ENCODE measurements at regions not wholly inside any gene's neighbourhood (a gene's known extent, or its start where the extent isn't known, plus 50 kb on each side); places are given as distances from the start of the nearest gene placed in this dataset.

GRCh38 chr4:4680243-4680642 lies 138.4 kb upstream of the STX18 start:
- H3K9me3 ChIP-seq (ENCODE audit: control insufficient read depth, insufficient read depth, low read depth, low read length), result no peaks in the 10 kb centered on the region
- ChIA-PET POLR2A (no interaction called here), CTCF (no interaction called here)
- no peaks in the 10 kb centered on the region; the same call in 1 of the 2 replicates for H3K4me1 ChIP-seq (ENCODE audit: control insufficient read depth, insufficient read depth, low read length)
- no peak overlapping the region for H3K4me3 ChIP-seq (ENCODE audit: low read depth, low read length)
- H3K36me3 ChIP-seq (ENCODE audit: control insufficient read depth in 2 of 2, insufficient read depth in 1 of 2, low read length in 2 of 2), result no peaks in the 10 kb centered on the region
- no peak for TF ChIP-seq ZNF148 (tag by site-specific recombination; IDR thresholded peaks at IDR 0.05; ENCODE audit: borderline replicate concordance)
- TF ChIP-seq ZNF626 (tag by site-specific recombination; IDR thresholded peaks at IDR 0.05), result no peak
- no peak for TF ChIP-seq ZNF114 (tag by site-specific recombination; IDR thresholded peaks at IDR 0.05)
- no peak for TF ChIP-seq ZNF132 (tag by site-specific recombination; IDR thresholded peaks at IDR 0.05; ENCODE audit: borderline replicate concordance)
- no peak for TF ChIP-seq CTCF (tag by site-specific recombination; IDR thresholded peaks at IDR 0.05)
- no peak for TF ChIP-seq ZNF510 (tag by site-specific recombination; IDR thresholded peaks at IDR 0.05; ENCODE audit: insufficient replicate concordance)
- no peak for TF ChIP-seq ZNF707 (tag by site-specific recombination; IDR thresholded peaks at IDR 0.05)
- TF ChIP-seq RBAK (tag by site-specific recombination; IDR thresholded peaks at IDR 0.05), result no peak
- H3K27ac ChIP-seq (ENCODE audit: extremely low read depth, low read depth, low read length), result no peak overlapping the region

DNA sequence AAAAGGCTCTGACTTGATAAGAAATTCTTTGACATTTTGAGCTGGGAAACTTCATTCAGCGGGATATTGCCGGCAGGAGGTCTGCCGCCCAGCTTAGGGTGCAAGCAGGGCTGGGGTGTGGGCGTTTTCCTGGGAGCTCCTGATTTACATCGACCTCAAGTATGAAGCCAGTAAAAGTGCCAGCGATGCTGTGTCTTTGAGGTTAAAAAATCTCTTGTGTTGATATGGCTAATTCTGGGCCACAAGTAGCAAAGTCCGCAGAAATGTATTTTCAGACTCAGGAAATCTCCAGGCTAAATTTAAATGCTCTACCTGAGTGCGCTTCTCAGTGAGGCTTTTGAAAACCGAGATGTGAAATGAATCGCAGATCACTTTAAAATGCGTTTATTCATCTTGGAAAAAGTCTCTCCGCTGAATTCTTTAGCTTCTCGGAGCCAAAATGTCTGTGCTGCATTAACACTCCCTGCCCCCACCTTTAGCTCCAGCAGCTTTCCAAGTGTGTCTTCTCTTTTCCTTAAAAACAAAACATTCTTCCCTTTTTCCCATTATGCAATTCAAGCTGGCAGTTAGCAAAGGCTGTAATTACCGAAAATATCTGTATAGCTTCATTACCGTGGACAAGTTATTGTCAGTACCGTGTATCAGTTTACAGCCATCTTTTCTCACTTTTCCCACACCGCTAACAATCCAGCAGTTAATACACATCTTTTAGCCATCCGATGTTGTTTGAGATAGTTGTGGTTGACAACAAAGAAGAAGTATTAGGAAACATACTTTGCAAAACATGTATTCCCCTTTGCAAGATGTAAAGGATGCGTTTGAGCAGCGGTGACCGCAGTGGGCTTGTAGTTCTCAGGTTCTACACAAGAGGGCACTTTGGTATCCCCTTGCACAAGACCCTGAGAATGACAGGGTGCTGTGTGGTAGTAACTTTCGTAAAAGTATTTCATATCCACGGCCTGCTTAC lies 136.0 kb upstream of the STX18 start:
- no peak overlapping the region for H3K4me3 ChIP-seq (ENCODE audit: low read depth, low read length)
- TF ChIP-seq ZFP41 (tag by site-specific recombination; IDR thresholded peaks at IDR 0.05; ENCODE audit: borderline replicate concordance) (no peak), TRIM28 (IDR thresholded peaks at IDR 0.05; ENCODE audit: borderline replicate concordance, low read length) (peak; percentile 88)
- TF ChIP-seq, protein P1, sequence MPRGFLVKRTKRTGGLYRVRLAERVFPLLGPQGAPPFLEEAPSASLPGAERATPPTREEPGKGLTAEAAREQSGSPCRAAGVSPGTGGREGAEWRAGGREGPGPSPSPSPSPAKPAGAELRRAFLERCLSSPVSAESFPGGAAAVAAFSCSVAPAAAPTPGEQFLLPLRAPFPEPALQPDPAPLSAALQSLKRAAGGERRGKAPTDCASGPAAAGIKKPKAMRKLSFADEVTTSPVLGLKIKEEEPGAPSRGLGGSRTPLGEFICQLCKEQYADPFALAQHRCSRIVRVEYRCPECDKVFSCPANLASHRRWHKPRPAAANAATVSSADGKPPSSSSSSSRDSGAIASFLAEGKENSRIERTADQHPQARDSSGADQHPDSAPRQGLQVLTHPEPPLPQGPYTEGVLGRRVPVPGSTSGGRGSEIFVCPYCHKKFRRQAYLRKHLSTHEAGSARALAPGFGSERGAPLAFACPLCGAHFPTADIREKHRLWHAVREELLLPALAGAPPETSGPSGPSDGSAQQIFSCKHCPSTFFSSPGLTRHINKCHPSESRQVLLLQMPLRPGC (tag by site-specific recombination; IDR thresholded peaks at IDR 0.05), result no peak
- POLR2A ChIA-PET, result interaction anchor here (0.6 kb wide), 1 partner anchor 8 kb away, joined by 3 read pairs; no protein-coding TSS in a partner anchor
- H3K9me3 ChIP-seq (ENCODE audit: control insufficient read depth, insufficient read depth, low read depth, low read length), result no peaks in the 10 kb centered on the region
- CTCF ChIA-PET, result interaction anchor here (0.8 to 1.1 kb wide), 4 partner anchors 8 to 213 kb away, joined by 3 to 4 read pairs (median 4); no protein-coding TSS in a partner anchor
- H3K27ac ChIP-seq (ENCODE audit: extremely low read depth, low read depth, low read length), result no peak overlapping the region
- H3K36me3 ChIP-seq (ENCODE audit: control insufficient read depth in 2 of 2, insufficient read depth in 1 of 2, low read length in 2 of 2), result no peaks in the 10 kb centered on the region
- H3K4me1 ChIP-seq (ENCODE audit: control insufficient read depth, insufficient read depth, low read length), result no peaks in the 10 kb centered on the region; the same call in 1 of the 2 replicates

DNA sequence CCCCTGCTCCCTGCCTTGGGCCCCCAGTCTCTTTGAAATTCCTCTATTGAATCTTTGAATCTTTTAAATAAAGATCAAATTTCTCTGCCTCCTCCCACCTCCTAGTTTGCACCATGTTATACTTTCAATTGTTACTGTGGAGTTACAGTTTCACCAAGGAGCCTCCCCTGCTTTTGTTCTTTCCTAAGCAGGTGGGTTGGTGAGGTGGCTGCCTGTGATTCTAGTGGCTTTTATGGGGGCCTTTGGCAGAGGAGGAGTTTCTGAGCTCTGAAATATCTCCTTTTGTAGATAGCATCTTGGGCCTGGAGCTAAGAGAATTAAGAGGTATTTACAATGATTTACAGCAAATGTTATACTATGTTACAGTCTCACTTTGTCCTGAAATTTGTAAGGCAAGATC lies 133.8 kb upstream of the STX18 start:
- Histone ChIP-seq H3K36me3 (ENCODE audit: control insufficient read depth in 2 of 2, insufficient read depth in 1 of 2, low read length in 2 of 2) (no peaks in the 10 kb centered on the region), H3K27ac (ENCODE audit: extremely low read depth, low read depth, low read length) (no peak overlapping the region), H3K4me1 (ENCODE audit: control insufficient read depth, insufficient read depth, low read length) (no peaks in the 10 kb centered on the region; the same call in 1 of the 2 replicates), H3K9me3 (ENCODE audit: control insufficient read depth, insufficient read depth, low read depth, low read length) (no peaks in the 10 kb centered on the region), H3K4me3 (ENCODE audit: low read depth, low read length) (no peak overlapping the region)
- CTCF ChIA-PET, result interaction anchor here (0.6 kb wide), 1 partner anchor 32 kb away, joined by 3 read pairs; no protein-coding TSS in a partner anchor
- no peak for TF ChIP-seq ZNF423 (tag by site-specific recombination; IDR thresholded peaks at IDR 0.05)
- no peak for TF ChIP-seq ZNF112 (tag by site-specific recombination; IDR thresholded peaks at IDR 0.05)
- no peak for TF ChIP-seq SCRT2 (tag by site-specific recombination; IDR thresholded peaks at IDR 0.05)
- no peak for TF ChIP-seq MEIS1 (CRISPR knock-in tag; IDR thresholded peaks at IDR 0.05; ENCODE audit: borderline replicate concordance)
- POLR2A ChIA-PET, result no interaction called here

Measured in HEK293 (cell line).